Left colon (tissue), 2 donors: ENCODE measurements at regions not wholly inside any gene's neighbourhood (a gene's known extent, or its start where the extent isn't known, plus 50 kb on each side); places are given as distances from the start of the nearest gene placed in this dataset.
"Not testable (repeated sequence)": the region's sequence is repeated elsewhere in the genome, so short reads cannot be mapped to it uniquely, and the experiment has no call there.

Experiments
- ATAC-seq: fragments of 200-7000 bp; cut with Tn5 transposase; one replicate; pipeline ENCODE4 v1.9.1; 2020; ENCODE audit warnings: mild to moderate bottlenecking, moderate library complexity
- DNase-seq, 2 donors: peaks; one replicate each; pipeline ENCODE4 v3.0.0-alpha.2; 2020
- intact Hi-C, 2 donors: fragments of 100-400 bp; cut with DNase I in 1 of 2; cut with micrococcal nuclease in 1 of 2; formaldehyde crosslinking; loops; one replicate each; pipeline versions ENCODE4 v1.11.2 to v1.14.0; 2022; cut with DNase I, micrococcal nuclease
- donor health status: DM: no; HTN: no; CAD: no.
- donor health status: DM: yes; HTN: yes; CAD: no.

DNA sequence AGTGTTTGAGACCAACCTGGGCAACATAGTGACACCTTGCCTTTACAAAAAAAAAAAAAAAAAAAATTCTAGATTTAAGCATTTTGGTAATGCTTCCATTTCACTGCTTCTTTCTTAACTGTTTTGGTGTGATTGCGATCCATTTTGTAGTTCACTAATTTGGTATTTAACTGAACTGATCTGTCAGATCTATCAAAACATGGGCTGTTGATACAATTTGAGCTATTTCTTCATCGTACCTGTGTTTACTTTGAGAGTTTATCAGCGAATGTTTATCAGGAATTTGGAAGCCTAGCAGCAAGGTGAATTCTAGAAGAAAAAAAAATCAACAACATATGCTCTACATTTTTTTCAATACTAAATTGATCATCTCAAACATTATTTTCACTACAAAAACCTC lies 864.9 kb upstream of the WWC1 start:
- intact Hi-C loops: no loop called here
- DNase-seq (no peak), ATAC-seq (no peak)

DNA sequence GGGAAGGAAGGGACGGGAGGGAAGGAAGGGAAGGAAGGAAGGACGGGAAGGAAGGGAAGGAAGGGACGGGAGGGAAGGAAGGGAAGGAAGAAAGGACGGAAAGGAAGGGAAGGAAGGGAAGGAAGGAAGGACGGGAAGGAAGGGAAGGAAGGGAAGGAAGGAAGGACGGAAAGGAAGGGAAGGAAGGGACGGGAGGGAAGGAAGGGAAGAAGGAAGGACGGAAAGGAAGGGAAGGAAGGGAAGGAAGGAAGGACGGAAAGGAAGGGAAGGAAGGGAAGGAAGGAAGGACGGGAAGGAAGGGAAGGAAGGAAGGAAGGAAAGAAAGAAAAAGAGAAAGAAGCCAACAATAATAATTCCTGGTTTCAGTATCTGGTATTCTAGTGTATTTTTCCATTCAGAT lies 863.8 kb upstream of the WWC1 start:
- DNase-seq, ATAC-seq, intact Hi-C loops: not testable (repeated sequence)

DNA sequence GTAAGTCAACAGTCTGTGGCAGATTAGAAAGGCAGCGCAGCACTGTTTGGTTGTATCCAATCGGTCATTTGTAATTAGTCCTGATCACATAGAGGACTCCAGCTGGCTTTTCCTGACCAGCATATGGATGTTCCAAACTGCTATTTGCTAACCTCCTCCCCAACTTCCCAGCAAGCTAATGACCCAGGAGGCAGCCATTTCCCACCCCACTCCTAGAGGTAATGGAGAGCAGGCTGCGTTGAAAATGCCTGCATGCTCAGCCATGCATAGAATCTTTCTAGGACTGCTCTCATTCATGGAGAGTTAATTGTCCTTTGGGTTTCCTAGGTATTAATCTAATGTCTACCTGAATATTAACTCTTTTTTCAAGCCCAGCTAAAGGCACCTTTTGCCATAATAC lies 850.6 kb upstream of the WWC1 start:
- ATAC-seq: no peak
- no peak for DNase-seq
- intact Hi-C loops: no loop called here

DNA sequence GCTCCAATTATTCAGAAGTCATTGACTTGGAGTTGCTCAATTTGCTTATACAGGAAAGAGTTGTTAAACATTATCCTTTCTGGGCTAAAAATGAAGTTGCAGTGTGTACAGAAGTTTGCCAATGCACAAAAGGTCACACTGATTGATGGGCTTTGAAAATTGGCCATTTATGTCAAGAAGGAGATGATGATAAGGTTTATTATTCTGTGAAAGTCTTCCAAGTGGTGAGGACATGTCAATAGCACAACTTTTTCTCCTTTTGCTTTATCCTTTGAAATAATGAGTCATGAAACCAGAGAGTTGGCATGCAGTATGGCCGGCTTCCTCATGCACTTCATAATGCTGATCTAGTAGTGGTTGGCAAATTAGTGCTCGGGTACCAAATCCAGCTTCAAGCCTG lies 848.5 kb upstream of the WWC1 start:
- ATAC-seq: no peak
- no peak for DNase-seq
- intact Hi-C loops: no loop called here

DNA sequence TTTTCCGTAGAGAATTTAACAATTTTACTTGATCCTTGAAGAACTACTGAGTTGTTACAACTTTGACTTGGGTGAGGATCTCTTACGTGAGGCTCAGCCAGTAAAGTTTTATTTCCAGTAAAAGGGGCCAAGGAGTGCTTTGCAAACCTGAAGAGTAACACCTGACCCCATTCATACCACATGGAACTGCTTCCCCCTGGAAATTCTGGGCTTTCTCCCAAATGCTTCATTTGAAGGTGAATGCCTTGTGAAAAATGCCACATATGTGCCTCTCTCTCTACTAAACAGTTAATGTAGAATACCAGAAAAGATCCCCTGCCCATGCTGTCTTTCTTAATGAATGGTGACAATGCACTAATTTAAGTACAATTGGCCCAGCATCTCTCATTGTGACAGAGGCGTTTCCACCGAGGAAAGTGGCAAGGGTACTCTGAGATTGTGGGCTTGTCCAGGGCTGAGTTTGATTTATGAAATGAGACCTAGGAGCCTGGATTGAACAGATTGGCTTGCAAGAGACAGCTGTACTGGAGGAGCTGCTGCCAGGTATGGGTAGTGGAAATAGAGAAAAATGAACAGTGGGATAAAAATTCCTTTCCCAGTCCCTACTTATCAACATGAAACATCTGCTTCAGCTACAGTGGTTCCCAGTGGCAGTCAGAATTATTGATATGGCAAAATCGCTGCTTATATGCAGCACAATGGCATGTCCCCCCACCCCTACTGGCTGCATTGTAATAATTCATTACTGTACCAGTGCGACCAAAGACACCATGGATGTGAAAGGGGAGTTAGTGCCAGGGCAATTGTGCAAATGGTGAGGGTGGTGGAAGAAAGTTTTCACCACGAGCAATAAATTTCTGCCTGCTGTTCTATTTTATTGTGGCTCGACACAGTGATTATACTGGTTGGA lies 843.7 kb upstream of the WWC1 start:
- intact Hi-C loops: no loop called here
- ATAC-seq (no peak), DNase-seq (no peak)

DNA sequence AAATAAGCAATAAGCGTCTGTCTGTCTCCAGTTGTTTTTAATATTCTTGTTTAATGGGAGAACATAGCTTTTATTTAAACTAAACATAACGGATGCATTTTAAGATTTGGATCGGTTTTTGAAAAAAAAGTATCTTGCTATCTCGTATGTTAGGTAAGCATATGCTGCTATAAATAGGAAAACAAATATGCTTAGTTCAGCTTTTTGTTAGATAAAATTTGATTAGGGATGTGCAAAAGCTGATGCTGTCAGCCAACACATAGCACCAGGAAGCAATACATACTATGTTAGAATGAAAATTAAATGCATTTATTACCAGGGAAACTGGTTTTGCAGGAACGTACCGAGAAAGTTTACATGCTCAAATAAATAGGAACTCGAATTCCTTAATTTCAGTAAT lies 843.1 kb upstream of the WWC1 start:
- ATAC-seq (no peak), DNase-seq (no peak)
- intact Hi-C loops: no loop called here

DNA sequence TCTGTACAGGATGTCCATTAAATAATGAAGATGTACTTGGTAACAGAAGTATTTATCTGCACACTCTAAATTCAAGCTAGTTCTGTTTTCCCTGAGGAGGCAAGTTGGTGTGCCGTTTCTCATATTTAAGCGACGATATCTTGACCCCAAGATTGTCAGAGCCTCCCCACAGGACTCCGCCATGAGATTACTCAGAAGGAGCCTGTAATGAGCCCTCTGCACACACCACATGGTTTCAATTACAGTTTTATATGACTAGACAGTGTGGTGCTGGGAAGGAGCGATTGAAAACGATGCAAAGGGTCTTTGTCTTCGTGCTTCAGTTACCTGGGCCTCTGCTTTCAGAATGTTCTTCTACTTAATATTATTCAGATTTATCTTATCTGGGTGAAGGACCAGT lies 840.4 kb upstream of the WWC1 start:
- no peak for DNase-seq
- ATAC-seq: no peak
- intact Hi-C loops: no loop called here

DNA sequence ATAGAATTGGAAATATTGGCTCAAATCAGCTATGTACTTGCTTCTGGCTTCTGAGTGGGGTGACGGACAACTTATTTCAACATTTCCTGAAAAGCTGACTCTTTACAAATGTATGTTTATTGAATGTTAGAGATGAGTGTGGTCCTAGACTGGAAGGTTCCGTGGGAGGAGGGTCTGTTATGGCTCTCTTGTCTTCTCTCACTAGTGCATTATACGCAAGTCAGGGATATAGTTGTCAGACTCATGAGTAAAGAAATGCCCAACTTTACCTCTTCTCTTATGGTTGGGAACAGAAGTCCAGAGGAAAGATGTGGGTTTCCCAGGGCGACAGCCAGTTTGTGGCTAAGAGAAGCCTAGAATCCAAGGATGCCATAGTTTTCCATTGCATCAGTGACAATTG lies 839.3 kb upstream of the WWC1 start:
- DNase-seq: no peak
- ATAC-seq: no peak
- intact Hi-C loops: no loop called here

DNA sequence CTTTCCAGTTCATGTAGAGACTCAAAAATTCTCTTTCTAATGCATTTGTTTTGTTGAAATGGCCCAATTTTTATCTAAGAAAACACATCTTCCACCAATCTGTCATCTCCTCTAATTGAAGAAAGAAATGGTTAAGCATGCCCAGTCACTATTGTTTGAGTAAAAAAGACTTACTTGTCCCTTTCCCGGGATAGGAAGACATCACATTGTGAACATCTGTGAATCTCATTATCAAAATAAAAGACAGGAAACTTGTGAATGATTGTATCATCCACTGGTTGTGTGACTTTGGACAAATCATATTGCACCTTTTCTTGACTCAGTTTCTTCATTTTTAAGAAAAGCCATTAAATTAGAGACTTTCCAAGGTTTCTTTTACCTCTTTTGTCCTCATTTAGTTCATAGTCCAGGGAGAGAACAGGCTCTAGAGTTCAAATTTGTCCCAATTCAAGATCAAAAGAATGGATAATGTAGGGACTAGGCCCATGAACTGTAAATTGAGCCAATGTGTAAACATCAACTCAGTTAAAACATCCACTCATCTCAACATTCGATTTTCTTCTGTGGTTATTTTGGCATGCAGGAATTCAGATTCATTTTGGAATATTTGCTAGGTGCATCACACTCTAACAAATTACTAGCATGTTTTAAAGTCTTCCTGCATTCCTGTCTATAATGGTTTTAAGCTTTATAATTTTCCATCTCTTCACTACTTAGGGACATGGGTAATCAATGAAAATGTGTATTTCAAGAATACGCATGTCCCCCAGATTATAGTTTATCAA lies 838.0 kb upstream of the WWC1 start:
- no peak for ATAC-seq
- no peak for DNase-seq
- intact Hi-C loops: no loop called here

DNA sequence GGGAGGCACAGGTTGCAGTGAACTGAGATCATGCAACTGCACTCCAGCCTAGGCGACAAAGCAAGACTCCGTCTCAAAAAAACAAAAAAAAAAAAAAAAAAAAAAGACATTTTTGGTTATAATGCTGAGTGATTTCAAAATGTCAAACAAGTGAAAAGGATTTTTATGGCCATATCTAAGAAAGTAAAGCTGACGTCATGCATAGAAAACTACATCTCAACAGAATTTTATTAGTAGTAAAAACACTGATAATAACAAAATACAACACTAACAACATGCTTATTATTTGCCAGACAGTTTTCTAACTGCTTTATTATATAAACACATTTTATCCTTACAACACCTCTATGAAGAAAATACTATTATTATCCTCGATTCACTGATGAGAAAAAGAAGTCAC lies 833.0 kb upstream of the WWC1 start:
- no peak for ATAC-seq
- intact Hi-C loops: no loop called here

DNA sequence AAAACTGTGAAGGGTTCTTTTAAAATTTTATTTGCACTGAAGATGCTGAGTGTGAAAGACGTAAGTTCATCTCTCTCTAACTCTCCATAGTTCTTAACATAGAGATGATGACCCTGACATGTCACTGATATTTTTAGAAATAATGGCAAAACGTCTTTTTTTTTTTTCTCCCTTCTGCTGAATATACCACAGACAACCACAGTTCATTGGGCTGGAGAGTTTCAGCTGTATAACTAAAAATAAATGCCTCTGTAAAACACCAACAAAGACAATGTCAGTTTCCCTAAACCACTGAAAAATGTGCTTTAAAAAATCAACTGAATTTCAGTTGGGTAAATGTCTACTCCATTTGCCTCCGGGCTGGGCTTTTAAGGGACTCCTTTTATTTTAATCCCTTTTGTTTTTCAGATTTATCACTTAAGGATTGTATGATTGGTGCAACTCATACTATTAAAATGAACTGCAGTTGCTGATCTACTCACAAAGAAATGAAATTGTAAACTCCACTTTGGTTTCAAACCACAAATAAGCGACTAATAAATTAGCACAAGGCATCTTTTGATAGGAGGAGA lies 830.9 kb upstream of the WWC1 start:
- DNase-seq (no peak), ATAC-seq (no peak)
- intact Hi-C loops: no loop called here

More for the DNA sequence above, 833.0 kb upstream of the WWC1 start:
- DNase-seq: no peak

DNA sequence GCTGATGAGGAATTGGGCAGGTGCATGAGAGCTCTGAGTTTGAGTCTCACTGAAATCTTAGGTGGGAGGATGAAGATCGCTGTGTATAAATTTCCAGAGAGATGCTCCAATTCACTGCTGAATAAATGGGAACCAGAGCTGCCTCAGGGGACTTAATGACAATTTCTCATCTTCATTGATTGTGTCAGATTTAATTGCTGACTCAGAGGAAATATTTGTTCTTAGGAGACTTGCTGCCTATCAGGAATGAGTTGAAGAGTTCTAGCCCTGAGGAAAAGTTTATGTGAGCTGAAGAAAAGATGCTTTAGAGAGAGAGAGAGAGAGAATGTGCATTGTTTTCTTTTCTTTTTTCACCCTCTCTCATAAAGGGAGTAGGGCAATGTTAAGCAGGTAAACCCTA lies 827.5 kb upstream of the WWC1 start:
- intact Hi-C loops: no loop called here
- no peak for DNase-seq

DNA sequence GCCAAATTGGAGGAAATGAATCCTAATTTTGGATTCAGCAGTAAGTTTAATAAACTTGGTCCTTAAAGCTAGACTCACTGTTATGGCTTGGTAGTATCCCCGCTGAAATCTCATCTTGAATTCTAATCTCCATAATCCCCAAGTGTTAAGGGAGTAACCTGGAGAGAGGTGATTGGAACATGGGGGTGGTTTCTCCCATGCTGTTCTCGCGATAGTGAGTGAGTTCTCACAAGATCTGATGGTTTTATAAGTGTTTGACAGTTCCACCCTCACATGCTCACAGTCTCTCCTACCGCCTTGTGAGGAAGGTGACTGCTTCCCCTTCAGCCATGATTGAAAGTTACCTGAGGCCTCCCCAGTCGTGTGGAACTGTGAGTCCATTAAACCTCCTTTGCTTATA lies 824.5 kb upstream of the WWC1 start:
- ATAC-seq (no peak), DNase-seq (no peak)
- intact Hi-C loops: no loop called here

More for the DNA sequence above, 827.5 kb upstream of the WWC1 start:
- no peak for ATAC-seq

DNA sequence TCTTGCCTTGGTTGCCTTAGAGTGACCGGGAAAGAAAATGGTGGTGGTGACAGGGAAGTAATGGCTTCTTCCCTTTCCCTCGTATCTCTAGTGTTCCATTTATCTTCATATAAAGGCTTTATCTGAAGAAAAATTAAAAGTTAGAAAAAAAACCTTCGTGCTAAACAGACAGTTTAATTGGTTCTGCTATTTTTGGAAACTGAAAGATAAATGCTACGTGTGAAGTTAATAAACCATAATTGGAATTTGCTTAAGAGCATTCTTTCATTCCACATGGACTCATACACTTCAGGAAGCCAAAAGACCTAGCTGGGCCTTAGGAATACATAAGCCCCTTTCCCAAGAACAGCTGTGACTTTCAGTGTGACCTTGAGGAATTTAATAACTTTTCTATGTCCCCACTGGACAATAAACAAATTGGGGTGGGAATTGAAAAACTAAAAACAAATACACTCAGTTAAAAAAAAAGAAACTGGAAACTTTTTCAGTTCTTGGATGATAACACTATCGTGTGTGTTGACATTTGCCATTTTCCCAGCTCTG lies 818.8 kb upstream of the WWC1 start:
- DNase-seq (no peak), ATAC-seq (no peak)
- intact Hi-C loops: no loop called here

DNA sequence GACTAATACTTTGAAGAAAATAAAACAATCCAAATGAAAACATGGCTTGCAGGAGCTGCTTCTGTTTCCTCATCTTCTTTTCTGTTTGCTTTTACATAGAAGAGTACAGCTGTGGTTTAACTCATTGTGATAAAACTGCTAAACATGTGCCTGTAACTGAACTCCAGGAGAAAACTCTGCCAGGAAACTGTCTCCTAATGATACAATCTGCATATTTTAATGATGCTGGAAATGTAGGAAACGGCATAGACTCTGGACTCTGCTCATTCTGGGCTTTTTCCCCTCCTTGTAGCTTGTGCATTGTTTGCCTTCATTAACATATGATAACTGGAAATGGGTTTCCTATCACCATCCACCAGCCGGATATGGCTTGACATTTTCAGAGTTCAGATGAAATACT lies 813.3 kb upstream of the WWC1 start:
- no peak for ATAC-seq
- intact Hi-C loops: no loop called here
- DNase-seq: no peak

DNA sequence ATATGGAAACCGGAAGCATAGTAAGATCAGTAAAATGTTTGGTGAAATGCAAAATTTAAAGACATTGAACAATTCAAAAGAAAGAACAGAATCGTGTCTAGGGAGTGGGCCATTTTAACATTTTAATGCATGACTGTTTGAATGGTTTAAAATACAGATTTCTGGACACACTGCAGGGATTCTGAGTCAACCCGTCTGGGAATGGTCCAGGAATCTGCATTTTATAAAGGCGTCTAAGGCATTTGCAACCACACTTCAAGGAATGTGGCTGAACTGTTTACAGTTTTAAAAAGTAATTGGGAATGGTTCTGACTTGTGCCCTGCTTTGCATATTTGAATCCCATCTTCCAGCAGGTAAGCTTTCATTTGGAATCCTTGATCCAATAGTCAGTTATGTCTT lies 811.7 kb upstream of the WWC1 start:
- DNase-seq (no peak), ATAC-seq (no peak)
- intact Hi-C loops: no loop called here

DNA sequence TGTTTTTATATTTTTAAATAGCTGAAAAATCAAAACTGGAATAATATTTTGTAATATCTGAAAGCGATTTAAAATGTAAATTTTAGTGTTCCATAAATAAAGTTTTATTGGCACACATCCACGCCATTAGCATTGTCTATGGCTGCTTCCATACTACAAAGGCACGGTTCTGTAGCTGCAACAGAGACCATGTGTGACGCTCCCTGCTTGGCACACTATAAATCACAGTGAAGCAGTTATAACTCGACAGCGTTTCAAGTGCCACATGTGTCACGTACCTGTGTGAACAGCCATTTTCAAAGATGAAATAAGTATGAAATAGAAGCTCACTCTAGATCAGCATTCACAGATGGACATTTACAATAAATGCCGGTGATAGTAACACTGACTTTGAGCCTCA lies 810.1 kb upstream of the WWC1 start:
- ATAC-seq: no peak

DNA sequence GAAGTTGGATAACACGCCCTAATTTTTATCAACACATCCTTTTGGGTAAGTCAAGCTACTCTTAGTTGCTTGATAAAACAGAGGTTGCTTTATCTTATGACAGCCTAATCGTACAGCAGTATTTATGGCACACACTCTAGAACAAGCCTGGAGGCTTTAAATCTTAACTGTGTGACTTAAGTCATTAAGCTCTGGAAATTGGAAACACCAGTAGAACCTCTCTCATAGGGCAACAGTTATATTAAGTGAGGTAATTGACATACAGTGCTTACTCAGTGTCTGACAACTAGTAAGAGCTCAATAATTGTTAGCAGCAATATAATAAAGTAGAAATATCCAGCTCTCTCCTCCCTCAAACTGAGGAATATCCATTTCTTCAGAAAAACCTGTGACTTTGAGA lies 808.9 kb upstream of the WWC1 start:
- ATAC-seq (no peak), DNase-seq (no peak)
- intact Hi-C loops: no loop called here

More for the DNA sequence above, 810.1 kb upstream of the WWC1 start:
- DNase-seq: no peak
- intact Hi-C loops: no loop called here

DNA sequence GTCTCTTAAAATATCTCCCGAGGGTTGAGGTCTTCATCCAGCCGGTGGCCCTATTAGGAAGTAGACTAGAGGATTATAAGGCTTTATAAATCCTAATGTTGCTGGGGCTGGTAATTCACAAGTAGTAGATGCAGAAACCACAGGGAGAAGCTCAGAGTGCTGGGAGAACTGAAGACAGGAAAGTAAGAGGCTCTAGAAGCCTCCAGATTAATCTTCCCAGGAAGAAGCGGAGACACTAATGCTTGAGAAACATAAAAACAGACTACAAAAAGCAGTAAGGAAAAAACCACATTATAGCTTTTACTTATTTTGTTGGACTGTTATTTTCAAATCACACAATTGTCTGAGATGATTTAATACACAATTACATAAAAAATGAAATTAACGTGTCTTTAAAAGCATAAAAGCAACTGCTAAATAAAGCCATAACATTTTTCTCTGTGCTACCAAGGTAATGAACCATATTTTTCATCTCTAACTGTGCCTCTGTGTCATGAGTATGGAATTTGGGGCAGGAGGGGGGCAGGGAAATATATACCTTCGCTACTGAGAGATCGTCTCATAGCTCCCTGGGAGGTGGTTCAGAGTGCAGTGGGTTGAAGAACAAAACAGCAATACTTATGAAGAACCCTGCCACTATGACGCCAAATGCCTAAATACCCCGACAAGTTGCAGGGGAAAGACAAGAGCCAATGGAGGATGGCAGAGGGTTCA lies 806.2 kb upstream of the WWC1 start:
- intact Hi-C loops: no loop called here
- no peak for DNase-seq

More for the DNA sequence above, 806.2 kb upstream of the WWC1 start:
- no peak for ATAC-seq
